ENCODE measurements at regions not wholly inside any gene's neighbourhood (a gene's known extent, or its start where the extent isn't known, plus 50 kb on each side); places are given as distances from the start of the nearest gene placed in this dataset.

DNA sequence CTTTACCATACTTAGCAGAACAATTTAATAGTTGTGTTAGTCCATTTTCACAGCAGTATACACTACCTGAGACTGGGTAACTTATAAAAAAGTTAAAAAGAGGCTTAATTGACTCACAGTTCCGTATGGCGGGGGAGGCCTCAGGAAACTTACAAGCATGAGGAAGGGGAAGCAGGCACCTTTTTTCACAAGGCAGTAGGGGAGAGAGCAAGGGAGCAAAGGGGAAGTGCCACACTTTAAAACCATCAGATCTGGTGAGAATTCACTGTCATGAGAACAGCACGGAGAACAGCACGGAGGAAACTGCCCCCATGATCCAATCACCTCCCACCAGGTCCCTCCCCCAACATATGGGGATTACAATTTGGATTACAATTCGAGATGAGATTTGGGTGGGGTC lies 269.9 kb downstream of the MTRR start:
- DNase-seq (ENCODE audit: low spot score) = no peak

DNA sequence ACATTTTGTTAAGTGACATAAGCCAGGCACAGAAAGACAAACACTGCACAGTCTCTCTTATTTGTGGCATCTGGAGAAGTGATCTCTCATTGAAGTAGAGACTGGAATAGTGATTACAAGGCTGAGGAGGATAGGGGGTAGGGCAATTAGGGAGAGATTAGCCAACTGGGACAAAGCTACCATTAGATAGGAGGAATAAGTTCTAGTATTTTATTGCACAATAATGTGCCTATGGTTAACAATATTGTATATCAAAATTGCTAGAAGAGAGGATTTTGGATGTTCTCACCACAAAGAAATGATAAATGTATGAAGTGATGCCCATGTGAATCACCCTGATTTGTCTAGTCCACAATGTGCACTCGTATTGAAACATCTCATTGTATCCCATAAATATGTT lies 281.8 kb downstream of the MTRR start:
- DNase-seq (ENCODE audit: low spot score) = no peak

DNA sequence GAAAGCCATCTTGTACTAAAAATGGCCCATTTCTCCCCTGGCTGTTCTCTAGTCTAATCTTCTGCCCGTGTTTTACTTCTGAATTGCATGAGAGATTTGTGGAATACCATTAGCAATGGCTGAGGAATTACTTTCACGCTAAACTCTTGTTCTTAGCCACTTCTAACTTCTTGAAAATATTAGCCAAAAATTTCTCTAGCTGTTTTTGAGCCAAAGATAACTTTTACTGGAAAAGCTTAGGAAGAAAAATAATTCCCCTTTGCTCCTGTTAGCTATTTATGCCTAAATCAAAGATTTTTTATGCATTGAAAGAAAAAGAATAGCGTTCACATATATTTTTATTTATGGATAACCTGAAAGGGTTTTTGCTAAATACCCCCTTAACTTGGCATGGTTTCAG lies 287.8 kb downstream of the MTRR start:
- DNase-seq (ENCODE audit: low spot score) = no peak

DNA sequence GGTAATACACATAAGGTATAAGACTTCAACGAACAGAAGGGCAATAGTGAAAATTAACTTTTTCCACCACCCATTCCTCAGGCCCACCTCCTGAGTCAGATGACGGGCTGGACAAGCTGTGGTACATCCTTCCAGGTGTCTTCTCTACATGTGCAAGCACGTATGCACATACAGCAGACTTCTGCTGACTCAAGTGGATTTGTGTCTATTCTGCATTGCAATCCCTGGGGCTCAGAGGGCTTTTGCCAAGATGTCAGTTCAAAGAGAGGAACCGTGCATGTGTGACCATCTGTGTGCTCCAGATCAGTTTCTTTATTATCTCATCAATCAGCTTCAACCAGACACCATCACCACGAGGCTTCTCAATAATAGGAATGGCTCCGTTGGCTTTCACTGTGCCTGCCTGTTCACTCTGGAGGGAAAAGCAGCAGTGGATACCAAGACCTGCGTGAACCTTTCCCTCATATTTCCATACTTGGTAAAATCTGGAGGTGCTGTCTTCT lies 288.4 kb downstream of the MTRR start:
- no peak for DNase-seq (ENCODE audit: low spot score)

DNA sequence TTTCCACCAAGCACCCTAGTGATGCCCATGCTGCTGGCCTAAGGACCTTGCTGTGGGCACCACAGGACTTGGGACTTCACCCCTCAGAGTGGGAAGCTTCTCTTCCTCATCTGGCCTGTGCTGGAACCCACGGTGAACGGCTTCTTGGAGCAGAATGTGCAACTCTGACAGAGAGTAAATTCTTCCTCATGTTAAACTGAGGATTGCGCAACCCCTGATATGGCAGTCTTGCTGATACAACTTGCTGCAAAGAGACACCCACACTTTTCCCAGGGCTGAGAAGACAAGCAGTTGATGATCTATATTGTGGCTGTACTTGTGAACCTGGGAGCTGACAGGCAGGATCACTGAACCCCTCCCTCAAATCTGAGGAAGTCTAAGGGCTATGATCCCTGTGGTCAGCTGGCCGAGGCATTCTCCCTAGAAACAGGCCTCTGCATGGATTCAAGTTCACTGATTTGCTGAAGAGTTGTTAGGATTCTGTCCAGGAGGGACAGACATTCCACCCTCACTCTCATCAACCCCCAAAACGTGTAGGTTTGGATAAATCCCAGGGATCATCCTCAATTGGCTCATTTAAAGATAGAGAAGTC lies 307.2 kb downstream of the MTRR start:
- no peak for DNase-seq (ENCODE audit: low spot score)

DNA sequence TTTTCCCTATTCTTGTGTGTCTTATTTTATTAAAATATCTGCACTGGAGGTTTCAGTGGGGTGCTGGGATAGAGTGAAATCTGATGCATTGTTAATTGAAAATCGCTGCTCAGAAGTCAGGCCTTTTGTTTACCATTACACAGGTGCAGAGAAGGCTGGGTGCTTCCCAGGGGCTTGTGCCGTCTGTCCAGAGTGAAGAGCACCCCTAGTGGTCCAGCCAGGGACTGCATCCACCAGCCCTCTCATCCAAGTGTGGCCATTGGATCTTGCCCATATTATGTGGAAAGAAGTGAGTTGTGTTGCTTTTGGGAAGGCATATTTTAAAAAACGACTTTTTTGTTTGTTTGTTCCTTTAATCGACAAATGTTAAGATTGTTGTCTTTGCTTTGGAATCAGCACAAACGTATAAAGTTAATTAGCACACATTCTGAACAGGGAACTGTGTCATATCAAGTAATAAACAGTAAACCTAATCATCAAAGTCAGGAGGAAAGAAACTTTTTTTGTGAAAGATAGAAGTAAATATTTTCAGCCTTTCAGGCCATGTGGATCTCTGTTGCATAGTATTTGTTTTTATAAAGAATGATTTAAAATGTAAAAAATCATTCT lies 315.6 kb downstream of the MTRR start:
- DNase-seq (ENCODE audit: low spot score) = peak; percentile 22

DNA sequence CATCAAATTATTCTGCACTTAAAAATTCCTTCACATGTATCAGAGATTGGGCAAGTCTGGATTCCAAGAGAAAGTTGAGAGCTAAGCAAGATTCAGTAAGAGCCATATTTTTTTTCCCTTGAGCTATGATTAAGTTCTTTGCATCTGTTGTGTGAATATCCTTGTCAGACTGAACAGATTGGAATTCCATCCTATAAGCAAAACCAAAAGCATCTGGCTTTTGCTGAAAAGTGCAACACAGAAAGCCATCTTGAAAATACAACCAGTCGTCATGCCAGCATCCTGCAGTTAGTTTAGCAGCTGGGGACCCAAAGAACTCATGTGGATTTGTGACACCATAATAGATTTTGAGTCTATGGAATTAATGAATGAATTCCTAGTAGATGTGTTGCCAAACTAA lies 316.9 kb downstream of the MTRR start:
- no peak for DNase-seq (ENCODE audit: low spot score)

DNA sequence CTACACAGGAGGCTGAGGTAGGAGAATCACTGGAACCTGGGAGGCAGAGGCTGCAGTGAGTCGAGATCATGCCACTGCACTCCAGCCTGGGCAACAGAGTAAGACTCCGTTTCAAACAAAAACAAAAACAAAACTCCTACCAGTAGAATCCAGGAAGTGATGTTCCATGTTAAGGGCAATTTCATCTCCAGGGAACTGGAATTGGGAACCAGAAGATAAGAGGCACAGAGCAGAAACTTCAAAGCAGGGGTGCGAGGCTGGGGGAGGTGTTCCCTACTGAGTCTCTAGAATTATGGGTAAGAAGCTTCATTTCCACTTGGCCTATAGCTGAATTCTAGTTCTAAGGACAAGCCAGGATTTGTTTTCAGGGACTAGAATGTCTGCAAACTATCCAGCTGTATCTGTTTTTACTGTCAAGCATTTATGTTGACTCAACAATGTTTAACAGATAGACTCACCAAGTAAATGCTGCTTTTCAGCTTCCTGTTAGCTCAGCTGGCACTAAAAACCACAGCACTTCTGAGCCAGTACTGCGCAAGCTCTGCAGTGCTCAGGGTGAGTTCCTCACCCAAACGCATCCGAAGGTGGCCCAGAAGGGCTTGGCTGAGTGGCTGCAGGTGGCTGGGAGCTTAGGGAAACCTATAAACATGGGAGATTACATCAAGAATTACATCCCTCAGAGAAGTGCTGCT lies 320.1 kb downstream of the MTRR start:
- no peak for DNase-seq (ENCODE audit: low spot score)

DNA sequence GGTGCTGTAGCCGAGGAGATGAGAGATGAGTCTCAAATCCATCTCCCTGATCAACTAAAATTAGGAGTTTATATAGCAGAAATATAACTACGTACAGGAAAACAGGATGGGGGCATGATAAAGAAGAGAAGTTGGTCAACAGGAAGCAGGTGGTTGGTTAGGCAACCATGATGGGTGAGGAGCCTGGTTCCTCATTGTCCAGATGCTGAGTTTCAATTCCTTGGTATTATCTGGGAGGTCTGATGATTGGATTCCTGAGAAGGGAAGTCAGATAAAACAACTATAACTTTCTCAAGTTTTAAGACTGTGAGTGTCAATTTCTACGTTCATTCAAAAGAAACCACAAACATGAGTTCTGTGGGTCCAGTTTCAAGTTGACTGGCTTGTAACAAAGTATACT lies 323.9 kb downstream of the MTRR start:
- DNase-seq (ENCODE audit: low spot score) = no peak

DNA sequence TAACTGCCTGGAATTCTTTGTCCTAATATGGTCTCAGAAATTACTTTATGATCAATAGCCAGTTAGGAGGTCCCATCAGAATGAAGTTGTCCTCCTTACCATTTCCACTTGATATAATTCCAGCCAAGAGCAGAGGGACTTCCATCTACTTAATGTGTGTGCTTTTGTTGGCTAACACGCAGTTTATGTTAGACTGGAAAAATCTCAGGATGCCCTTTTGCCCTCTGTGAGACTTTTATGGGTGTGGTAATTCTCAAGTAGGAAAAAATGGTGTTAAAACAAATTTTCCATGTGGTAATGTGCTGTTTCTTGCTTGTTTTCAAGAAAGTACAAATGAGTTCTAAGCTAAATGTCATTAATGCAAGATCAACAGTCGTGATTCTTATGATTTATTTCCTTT lies 327.1 kb downstream of the MTRR start:
- DNase-seq (ENCODE audit: low spot score) = no peak

DNA sequence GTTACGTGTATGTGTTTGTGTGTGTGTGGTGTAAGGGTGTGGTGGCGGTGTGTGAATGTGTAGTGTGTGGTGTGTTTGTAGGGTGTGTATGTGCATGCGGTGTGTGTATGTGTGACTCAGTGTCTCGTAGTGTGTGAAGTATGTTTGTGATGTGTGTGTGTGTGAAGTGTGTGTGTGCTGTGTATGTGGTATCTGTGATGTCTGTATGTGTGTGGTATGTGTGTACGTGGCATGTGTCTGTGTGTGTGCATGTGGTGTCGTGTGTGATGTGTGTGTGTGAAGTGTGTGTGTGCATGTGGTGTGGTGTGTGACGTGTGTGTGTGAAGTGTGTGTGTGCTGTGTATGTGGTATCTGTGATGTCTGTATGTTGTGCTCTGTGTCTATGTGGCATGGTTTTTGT lies 339.4 kb downstream of the MTRR start:
- DNase-seq (ENCODE audit: low spot score) = no peak

DNA sequence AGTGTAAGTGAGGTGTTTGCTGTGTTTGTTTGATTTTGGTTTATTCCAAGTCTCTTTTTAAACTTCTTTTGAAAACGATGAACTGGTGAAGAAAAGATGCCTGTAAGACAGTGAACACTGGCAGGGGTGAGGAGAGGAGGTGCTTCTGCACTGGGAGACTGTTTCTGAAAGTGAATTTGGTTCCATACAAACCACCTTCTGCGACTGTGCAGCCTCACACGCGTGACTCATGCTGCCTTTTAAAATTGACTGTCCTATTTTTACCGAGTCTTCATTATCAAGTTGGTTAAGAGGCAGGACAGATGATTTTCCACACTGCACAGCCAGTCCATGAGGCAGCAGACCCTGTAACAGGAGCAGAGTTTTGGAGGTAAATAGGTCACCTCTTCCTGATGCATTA lies 340.6 kb downstream of the MTRR start:
- no peak for DNase-seq (ENCODE audit: low spot score)

DNA sequence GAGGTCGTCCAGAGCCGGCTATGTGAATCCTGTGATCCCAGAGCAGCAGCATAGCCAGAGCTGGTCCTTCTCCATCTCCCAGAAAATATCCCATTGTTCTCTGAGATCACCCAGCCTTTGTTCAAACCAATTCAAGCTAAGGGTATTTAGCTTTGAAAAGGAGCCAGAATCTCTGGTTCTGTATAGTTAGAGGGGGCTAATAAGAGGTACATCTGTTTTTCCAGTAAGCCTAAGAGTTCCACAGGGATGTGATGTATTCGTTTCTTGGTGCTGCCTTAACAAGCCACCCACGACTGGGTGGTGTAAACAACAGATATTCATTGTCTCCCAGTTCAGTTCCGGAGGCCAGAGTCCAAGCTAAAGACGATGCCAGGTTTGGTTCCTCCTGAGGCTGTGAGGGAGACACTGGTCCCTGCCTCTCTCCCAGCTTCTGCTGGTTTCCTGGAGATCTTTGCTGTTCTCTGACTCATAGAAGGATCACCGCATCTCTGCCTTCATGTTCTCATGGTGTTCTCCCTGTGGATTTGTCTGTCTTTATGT lies 344.8 kb downstream of the MTRR start:
- no peak for DNase-seq (ENCODE audit: low spot score)

DNA sequence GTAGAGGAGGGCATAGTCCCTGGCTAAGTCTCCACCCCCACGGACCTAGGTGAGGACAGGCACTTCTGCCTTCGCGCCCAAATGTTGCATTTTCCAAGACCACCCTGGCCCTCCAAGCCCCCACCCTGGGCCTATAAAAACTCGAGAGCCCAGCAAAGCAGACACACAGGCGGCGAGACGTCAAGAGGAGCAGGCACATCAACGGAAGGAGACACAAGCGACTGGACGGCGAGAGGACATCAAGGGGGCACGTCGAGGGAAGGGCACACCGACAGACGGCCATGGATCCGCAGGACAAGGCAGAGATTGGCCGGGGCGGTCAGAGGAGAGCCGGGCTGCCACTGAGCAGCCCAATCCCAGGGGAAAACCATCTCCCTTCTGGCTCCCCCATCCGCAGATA lies 348.0 kb downstream of the MTRR start:
- no peak for DNase-seq (ENCODE audit: low spot score)

DNA sequence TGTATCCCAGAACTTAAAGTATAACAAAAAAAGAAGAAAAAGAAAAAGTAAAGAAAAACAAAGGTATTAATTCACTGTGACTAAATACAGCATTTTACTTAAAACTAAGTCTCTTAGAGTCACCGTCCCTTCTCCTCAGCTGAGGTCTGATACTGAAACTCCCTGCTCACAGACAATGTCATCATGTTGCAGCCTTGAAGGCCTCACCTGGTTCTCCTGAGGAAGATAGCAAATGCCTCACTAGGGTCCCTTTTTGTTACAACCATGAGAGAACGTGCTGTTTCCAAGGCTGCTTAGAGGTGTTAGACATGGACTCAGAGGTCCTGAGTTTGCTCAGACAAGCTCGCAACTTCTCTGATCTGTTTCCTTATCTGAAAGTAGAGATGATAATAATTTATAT lies 357.2 kb downstream of the MTRR start:
- DNase-seq (ENCODE audit: low spot score) = no peak

DNA sequence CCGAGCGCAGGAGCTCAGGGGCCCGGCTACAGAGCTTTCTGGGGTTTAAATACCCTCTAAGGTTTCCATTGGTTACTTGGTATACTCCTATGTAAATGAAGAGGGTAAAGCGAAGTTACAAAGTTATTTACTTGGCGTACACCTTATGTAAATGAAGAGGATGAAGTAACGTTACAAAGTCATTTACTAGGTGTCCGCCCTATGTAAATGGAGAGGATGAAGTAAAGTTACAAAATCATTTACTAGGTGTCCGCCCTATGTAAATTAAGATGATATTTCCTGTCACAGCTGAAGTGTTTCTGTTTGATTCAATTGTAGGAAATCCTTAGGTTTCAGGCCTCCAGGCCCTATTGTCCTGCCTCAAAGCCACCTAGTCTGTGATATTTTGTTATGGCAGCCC lies 358.2 kb downstream of the MTRR start:
- DNase-seq (ENCODE audit: low spot score) = no peak

DNA sequence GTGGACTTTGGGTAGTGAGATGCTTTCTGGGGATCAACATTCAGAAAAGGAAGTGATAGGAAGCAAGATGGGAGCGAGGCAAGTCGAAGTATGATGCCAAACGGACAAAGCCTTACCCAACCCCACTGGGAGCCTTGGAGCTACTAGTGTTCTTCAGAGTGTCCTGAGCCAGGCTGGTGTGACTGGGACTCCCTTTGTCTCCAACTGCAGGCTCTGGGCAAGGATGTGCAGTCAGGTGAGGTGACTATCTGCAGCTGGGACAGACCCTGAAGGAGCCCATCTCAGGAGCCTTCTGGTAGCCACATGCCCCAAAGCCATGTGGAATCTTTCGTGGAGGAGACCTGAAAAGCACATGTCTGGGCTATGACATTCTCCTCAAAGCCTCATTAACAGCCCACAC lies 360.6 kb downstream of the MTRR start:
- no peak for DNase-seq (ENCODE audit: low spot score)

DNA sequence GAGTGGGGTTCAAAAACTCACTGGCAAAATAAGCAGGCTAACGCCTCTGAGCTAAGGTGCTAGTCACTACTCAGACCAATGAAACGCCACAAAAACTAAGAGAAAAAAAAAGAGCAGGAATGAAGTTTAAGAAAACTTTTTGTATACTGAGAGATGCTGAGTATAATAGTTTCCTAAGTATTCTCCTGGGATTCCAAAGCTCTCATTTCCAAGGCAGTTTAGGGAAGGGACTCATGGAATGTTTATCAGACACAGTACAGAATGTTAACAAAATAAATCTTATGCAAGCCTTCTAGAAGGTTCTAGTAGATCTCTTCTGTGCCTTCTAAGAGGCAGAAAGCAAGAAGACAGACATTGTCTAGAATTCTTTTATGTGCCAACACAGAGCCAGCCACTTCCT lies 361.9 kb downstream of the MTRR start:
- DNase-seq (ENCODE audit: low spot score) = no peak

DNA sequence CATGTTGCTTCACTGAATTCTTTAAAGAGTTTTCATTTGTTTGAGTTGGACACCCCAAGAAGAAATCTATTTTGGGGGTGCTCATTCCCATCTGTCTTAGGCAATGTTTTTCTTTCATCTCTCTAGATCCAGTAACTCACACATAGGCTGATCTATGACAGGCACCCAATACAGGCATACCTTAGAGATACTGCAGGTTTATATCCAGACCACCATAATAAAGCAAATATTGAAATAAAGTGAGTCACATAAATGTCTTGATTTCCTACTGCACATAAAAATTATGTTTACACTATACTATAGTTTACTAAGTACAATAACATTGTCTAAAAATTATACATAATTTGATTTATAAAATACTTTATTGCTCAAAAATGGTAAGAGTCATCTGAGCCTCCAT lies 364.5 kb downstream of the MTRR start:
- no peak for DNase-seq (ENCODE audit: low spot score)

DNA sequence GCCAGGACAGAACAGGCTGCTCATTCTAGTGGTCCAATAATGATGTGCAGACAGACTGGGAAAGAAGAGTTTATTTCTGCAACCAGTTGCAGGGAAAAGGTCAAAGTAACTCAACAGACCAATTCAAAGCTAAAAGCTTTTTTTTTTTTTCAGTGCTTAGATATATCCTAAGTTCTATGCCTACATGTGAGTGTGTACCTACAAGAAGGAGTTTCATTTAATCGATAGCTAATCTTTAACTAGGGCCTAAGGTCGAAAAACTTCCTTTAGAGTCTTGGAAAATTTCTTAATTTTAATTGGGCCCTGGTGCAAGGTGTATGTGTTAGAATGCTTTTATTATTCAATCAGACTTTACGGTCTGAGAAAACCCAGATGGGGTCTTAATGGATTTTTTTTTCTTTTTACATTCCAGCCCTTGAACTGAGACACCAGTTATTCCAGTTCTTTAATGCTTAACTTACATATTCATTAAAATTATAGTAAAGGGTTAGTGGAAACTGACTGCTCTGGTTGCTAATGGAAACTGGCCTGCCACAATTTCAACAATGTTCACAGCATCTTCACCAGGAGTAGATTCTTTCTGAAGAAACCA lies 365.3 kb downstream of the MTRR start:
- no peak for DNase-seq (ENCODE audit: low spot score)

DNA sequence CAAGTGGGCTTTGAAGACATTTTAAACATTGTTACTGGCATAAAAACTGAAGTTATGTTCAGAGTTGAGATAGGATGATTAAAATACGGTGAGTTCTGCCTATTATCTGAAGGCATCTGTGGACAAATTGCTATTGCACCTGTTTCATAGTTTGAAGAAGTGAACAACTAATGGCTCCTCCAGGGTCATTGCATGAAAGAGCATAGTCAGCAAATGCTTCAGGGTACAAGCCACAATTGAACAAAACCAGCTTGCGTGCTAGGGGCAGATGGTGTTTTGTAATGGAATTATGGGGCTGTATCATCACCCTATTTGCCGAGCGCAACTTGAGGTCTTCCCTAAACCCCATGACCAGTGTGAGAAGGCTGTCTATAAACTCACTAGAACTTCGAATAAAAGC lies 369.1 kb downstream of the MTRR start:
- DNase-seq (ENCODE audit: low spot score) = no peak

DNA sequence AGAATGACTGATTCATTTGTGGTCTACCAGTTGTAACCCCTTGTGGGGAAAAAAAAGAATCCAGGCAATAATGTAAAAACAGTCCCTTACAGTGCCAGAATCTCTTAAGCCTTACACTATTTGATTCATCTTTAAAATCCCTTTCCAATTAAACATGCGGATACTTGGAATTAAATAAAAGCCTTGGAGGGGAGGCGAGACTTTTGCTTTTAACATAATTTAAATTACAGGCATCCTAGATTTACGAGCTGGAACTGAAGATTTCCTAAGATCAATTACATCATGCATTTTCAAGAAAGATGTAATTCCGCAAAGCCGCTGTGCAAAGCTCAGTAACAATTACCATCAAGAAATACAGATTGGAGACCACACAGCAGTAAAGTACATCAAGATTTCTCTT lies 370.2 kb downstream of the MTRR start:
- no peak for DNase-seq (ENCODE audit: low spot score)

DNA sequence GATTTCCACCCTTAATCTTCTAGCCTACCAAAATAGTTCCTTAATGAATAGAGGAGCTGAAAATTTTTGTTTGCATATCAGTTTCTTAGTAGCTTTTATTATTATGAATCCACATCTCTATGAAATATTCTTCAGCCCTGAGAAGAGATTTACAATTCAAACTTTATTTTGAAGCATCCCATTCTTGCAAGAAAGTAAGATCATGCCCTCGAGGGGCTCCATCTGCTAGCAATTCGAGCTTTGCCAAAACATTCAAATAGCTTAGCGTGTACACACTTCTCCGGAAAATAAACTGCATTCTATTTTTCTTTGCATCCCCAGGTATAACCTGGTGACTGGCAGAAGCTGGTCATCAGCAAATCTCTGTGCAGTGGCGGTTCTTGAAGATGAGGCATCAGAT lies 370.7 kb downstream of the MTRR start:
- no peak for DNase-seq (ENCODE audit: low spot score)

All from hematopoietic multipotent progenitor cell treated with erythropoietin and hydrocortisone succinate and interleukin-3 and kit ligand, for 17 days (in vitro differentiated cells).